Gastrocnemius medialis (tissue), 4 donors: ENCODE measurements at regions not wholly inside any gene's neighbourhood (a gene's known extent, or its start where the extent isn't known, plus 50 kb on each side); places are given as distances from the start of the nearest gene placed in this dataset.
A peak's percentile ranks its signal among the peaks of the same experiment; 100 is the strongest.

Experiments used
- ATAC-seq, 2 donors: fragments of 150-250 bp; one replicate each; pipeline ENCODE4 v1.9.1; 2016
- DNase-seq, 2 donors: peaks; one replicate each; pipeline ENCODE4 v3.0.0-alpha.2; 2019
- H3K27ac ChIP-seq, 4 donors: fragments of 200-600 bp; sonication (generic); 1 replicate in 1 of 4; 2 replicates in 3 of 4; pipeline ENCODE4 v1.5.1; 2016 to 2018; ENCODE audit warnings: mild to moderate bottlenecking in 2 of 4, moderate library complexity in 1 of 4
- H3K27me3 ChIP-seq, 3 donors: fragments of 200-600 bp; sonication (generic) in 2 of 3; 1 replicate in 1 of 3; 2 replicates in 2 of 3; pipeline versions ENCODE4 v1.5.1 to v1.6.0; 2016 to 2019; ENCODE audit warnings: mild to moderate bottlenecking in 1 of 3, moderate library complexity in 1 of 3
- H3K36me3 ChIP-seq, 2 donors: fragments of 200-600 bp; sonication (generic) in 1 of 2; one replicate each; pipeline ENCODE4 v1.5.1; 2017 to 2018
- H3K4me1 ChIP-seq, 2 donors: fragments of 200-600 bp; sonication (generic) in 1 of 2; one replicate each; pipeline ENCODE4 v1.5.1; 2016 to 2017; ENCODE audit warnings: mild to moderate bottlenecking in 2 of 2
- H3K4me3 ChIP-seq, 4 donors: fragments of 200-600 bp; sonication (generic) in 3 of 4; 1 replicate in 1 of 4; 2 replicates in 3 of 4; pipeline ENCODE4 v1.5.1; 2016 to 2019; ENCODE audit warnings: mild to moderate bottlenecking in 2 of 4
- H3K9me3 ChIP-seq, 3 donors: fragments of 200-600 bp; sonication (generic) in 2 of 3; 1 replicate in 1 of 3; 2 replicates in 2 of 3; pipeline ENCODE4 v1.5.1; 2016 to 2019
- POLR2A ChIP-seq, 2 donors: fragments of 450-650 bp; IDR thresholded peaks; one replicate each; pipeline ENCODE4 v1.6.1; 2017; ENCODE audit warnings: antibody characterized with exemption in 2 of 2, mild to moderate bottlenecking in 2 of 2, moderate library complexity in 2 of 2
- in situ Hi-C, 4 donors: fragments of 200-750 bp; cut with MboI; loops; one replicate each; pipeline versions ENCODE4 v1.15.0 to v1.8.0; 2017; ENCODE audit warnings: low sequenced_read_pairs in 4 of 4
- intact Hi-C: fragments of 100-400 bp; cut with DNase I; formaldehyde crosslinking; loops from one replicate; pipeline ENCODE4 v1.15.1; 2023; ENCODE audit warnings: low total_unique reads
- TF ChIP-seq, protein P1 (sequence below), 5 experiments: fragments of 450-650 bp in 3 of 5; fragments of 200-600 bp in 2 of 5; sonication (generic) in 2 of 5; IDR thresholded peaks in 4 of 5; conservative IDR thresholded peaks in 1 of 5; 1 replicate in 4 of 5; 2 replicates in 1 of 5; pipeline ENCODE4 v1.5.1; 2016 to 2019; ENCODE audit warnings: antibody characterized with exemption in 5 of 5, mild to moderate bottlenecking in 3 of 5, moderate library complexity in 3 of 5

DNA sequence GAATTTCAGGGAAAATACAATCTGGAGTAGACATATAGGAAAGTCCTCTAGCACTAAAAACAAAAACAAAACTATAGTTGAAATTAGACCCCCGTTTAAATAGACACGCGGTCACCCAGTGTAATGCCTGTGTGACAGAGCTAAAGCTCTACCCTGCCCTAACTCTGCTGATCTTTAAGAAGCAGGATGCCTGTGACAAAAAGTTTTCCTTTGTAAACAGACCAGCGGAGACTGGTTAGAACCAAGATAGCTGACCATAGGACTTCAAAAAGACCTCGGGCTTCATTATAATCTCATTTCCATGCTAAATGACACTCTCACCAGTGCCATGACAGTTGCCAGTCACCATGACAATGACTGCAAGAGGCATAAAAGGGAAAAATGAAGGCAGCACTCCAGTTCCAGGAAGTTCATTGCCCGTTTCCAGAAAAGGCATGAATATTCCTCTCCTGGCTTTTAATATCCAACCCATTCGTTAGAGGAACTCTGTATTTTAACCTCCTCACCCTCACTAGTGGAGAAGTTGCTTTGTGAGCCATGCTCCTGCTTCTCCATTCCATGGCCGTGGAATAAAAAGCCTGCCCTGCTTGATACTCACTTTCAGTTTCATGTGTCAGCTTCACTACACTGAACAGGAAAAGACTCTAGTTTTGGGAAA is 157.2 kb upstream of the COPS8 start:
- peak; percentile 30 to 64 for ATAC-seq
- DNase-seq, result no peak
- TF ChIP-seq, protein P1, sequence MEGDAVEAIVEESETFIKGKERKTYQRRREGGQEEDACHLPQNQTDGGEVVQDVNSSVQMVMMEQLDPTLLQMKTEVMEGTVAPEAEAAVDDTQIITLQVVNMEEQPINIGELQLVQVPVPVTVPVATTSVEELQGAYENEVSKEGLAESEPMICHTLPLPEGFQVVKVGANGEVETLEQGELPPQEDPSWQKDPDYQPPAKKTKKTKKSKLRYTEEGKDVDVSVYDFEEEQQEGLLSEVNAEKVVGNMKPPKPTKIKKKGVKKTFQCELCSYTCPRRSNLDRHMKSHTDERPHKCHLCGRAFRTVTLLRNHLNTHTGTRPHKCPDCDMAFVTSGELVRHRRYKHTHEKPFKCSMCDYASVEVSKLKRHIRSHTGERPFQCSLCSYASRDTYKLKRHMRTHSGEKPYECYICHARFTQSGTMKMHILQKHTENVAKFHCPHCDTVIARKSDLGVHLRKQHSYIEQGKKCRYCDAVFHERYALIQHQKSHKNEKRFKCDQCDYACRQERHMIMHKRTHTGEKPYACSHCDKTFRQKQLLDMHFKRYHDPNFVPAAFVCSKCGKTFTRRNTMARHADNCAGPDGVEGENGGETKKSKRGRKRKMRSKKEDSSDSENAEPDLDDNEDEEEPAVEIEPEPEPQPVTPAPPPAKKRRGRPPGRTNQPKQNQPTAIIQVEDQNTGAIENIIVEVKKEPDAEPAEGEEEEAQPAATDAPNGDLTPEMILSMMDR (IDR thresholded peaks at IDR 0.05 in 4 of 5, conservative IDR thresholded peaks at IDR 0.05 in 1 of 5), result no peak
- no peak for TF ChIP-seq POLR2A (IDR thresholded peaks at IDR 0.05)
- H3K9me3 ChIP-seq, result no peaks in the 10 kb centered on the region
- peak overlapping the region; percentile 30 to 42 (median 36) for H3K4me3 ChIP-seq
- H3K27ac ChIP-seq, result peak overlapping the region in 2 of 4 donors; percentile 9 to 16
- H3K36me3 ChIP-seq, result no peaks in the 10 kb centered on the region
- intact Hi-C loops, result loop anchor here (10.0 kb wide), 1 partner anchor 414 kb away; no protein-coding TSS in a partner anchor
- H3K4me1 ChIP-seq, result peaks cover 0 to 4% of the 10 kb centered on the region in 2 donors
- in situ Hi-C loops, result no loop called here
- no peaks in the 10 kb centered on the region for H3K27me3 ChIP-seq

DNA sequence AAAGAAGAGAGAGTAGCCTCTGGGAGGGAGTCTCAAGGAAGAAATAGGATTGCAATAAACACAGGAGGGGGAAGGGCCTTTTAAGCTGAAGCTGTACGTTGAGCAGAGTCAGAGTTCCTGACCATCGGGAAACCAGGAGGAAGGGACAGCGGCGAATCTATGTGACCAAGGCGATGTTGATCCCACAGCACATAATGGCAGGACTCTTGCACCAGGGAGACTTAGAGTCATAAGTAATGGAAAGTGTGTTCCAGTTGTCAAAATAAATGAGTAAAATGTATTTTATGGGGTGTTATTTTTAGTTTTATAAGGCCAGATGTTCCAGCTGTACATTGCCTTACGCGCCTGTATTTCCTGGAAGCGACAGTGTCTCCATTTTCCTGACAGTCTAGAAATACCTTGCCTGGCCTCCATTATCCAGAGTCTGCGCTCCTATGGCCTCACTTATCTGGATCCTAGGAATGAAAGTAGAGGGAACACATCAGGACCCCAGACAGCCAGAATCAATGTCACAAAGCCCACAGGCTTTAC is 152.8 kb upstream of the COPS8 start:
- Histone ChIP-seq H3K9me3 (no peaks in the 10 kb centered on the region), H3K27me3 (no peaks in the 10 kb centered on the region), H3K36me3 (no peaks in the 10 kb centered on the region), H3K4me1 (peaks cover 0 to 4% of the 10 kb centered on the region in 2 donors), H3K4me3 (no peak overlapping the region), H3K27ac (no peak overlapping the region)
- DNase-seq (no peak), ATAC-seq (no peak)
- in situ Hi-C loops, result no loop called here
- intact Hi-C loops, result no loop called here
- TF ChIP-seq, protein P1 (IDR thresholded peaks at IDR 0.05 in 4 of 5, conservative IDR thresholded peaks at IDR 0.05 in 1 of 5), result no peak
- no peak for TF ChIP-seq POLR2A (IDR thresholded peaks at IDR 0.05)

GRCh38 chr2:236934166-236934565 is 151.5 kb upstream of the COPS8 start:
- H3K9me3 ChIP-seq, result no peaks in the 10 kb centered on the region
- TF ChIP-seq POLR2A (IDR thresholded peaks at IDR 0.05), result no peak
- TF ChIP-seq, protein P1 (IDR thresholded peaks at IDR 0.05 in 4 of 5, conservative IDR thresholded peaks at IDR 0.05 in 1 of 5), result no peak
- intact Hi-C loops, result no loop called here

DNA sequence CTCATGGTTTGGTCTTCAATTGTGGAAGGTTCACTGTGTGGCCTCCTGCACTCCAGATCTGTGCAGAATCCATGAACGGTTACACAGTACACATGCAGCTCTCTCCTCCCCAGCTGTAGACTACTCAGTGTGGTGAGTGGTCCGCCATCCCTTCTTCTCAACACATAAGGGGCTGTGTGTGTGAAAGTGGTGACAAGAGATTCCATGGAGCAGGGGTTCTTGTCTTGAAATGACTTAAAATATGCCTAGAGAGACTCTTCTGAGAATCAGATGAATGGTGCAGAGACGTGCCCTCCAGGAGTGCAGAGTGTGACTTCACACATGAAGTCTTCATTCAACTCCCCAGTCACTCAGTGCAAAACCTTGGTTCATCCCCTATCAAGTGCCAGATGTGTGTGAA is 151.0 kb upstream of the COPS8 start:
- Histone ChIP-seq H3K27me3 (no peaks in the 10 kb centered on the region), H3K4me1 (no peaks in the 10 kb centered on the region), H3K9me3 (no peaks in the 10 kb centered on the region), H3K4me3 (no peak overlapping the region), H3K27ac (no peak overlapping the region), H3K36me3 (no peaks in the 10 kb centered on the region)
- intact Hi-C loops (no loop called here), in situ Hi-C loops (no loop called here)
- DNase-seq (no peak), ATAC-seq (no peak)
- TF ChIP-seq, protein P1 (IDR thresholded peaks at IDR 0.05 in 4 of 5, conservative IDR thresholded peaks at IDR 0.05 in 1 of 5), result no peak
- no peak for TF ChIP-seq POLR2A (IDR thresholded peaks at IDR 0.05)

More at GRCh38 chr2:236934166-236934565, 151.5 kb upstream of the COPS8 start:
- no peaks in the 10 kb centered on the region for H3K36me3 ChIP-seq
- no peak overlapping the region for H3K4me3 ChIP-seq
- H3K27ac ChIP-seq, result no peak overlapping the region
- no peaks in the 10 kb centered on the region for H3K27me3 ChIP-seq
- in situ Hi-C loops, result no loop called here
- ATAC-seq, result no peak
- no peak for DNase-seq
- H3K4me1 ChIP-seq, result no peaks in the 10 kb centered on the region
